Upper lobe of left lung (tissue), 6 donors: ENCODE measurements at regions not wholly inside any gene's neighbourhood (a gene's known extent, or its start where the extent isn't known, plus 50 kb on each side); places are given as distances from the start of the nearest gene placed in this dataset.

Experiments
- ATAC-seq, 2 donors: fragments of 200-7000 bp; cut with Tn5 transposase; one replicate each; pipeline ENCODE4 v1.9.1; 2022; ENCODE audit warnings: mild to moderate bottlenecking in 2 of 2, moderate library complexity in 2 of 2; ENCODE audit not compliant: low FRiP score in 2 of 2
- DNase-seq, 2 donors: peaks; one replicate each; pipeline ENCODE4 v3.0.0-alpha.2; 2019 to 2020
- H3K27ac ChIP-seq, 4 donors: fragments of 200-600 bp; sonication (generic); one replicate each; pipeline ENCODE4 v1.5.1; 2016 to 2019
- H3K27me3 ChIP-seq, 4 donors: fragments of 200-600 bp; sonication (generic); one replicate each; pipeline ENCODE4 v1.5.1; 2017 to 2019
- H3K36me3 ChIP-seq, 4 donors: fragments of 200-600 bp; sonication (generic); one replicate each; pipeline ENCODE4 v1.5.1; 2016 to 2019
- H3K4me1 ChIP-seq, 4 donors: fragments of 200-600 bp; sonication (generic); one replicate each; pipeline ENCODE4 v1.5.1; 2018 to 2019
- H3K4me3 ChIP-seq, 4 donors: fragments of 200-600 bp; sonication (generic); one replicate each; pipeline ENCODE4 v1.5.1; 2017 to 2019; ENCODE audit warnings: mild to moderate bottlenecking in 2 of 4, moderate library complexity in 1 of 4
- H3K9me3 ChIP-seq, 4 donors: fragments of 200-600 bp; sonication (generic); one replicate each; pipeline ENCODE4 v1.5.1; 2018 to 2019
- CTCF ChIP-seq, 6 experiments: fragments of 450-650 bp in 4 of 6; fragments of 200-600 bp in 2 of 6; sonication (generic) in 2 of 6; IDR thresholded peaks; one replicate each; pipeline ENCODE4 v1.5.1; 2016 to 2019; ENCODE audit warnings: antibody characterized with exemption in 6 of 6
- EP300 ChIP-seq, 4 donors: sonication (generic); formaldehyde crosslinking; IDR thresholded peaks; one replicate each; pipeline ENCODE4 v1.5.1; 2017; ENCODE audit warnings: antibody characterized with exemption in 4 of 4, control low read depth in 2 of 4
- POLR2A ChIP-seq, 4 donors: fragments of 450-650 bp; IDR thresholded peaks; one replicate each; pipeline ENCODE4 v1.5.1; 2016 to 2017; ENCODE audit warnings: antibody characterized with exemption in 4 of 4, mild to moderate bottlenecking in 2 of 4
- POLR2AphosphoS5 ChIP-seq, 2 donors: sonication (generic); formaldehyde crosslinking; IDR thresholded peaks; one replicate each; pipeline ENCODE4 v1.5.1; 2017; ENCODE audit warnings: antibody characterized with exemption in 2 of 2
- WGBS, 2 donors: methylation state at CpG; one replicate each; pipeline ENCODE4 v1.1.5; 2017 to 2018; 5-methylcytosine and 5-hydroxymethylcytosine counted together
- donor health status: DM: no; HTN: no; CAD: no; lungs with moderate emphysema.
- donor health status: DM: no; HTN: yes; CAD: no; lungs with severe emphysema.

- no peak overlapping the region for H3K27ac ChIP-seq
- H3K27me3 ChIP-seq, result no peaks in the 10 kb centered on the region
- ATAC-seq, result no peak
- H3K36me3 ChIP-seq, result no peaks in the 10 kb centered on the region
- peaks cover 4 to 10% (median 7%) of the 10 kb centered on the region in 4 donors for H3K4me1 ChIP-seq
- 95 to 96% methylated on average over 3 of the region's 3 CpGs for WGBS, 2 donors
- DNase-seq, result no peak
- TF ChIP-seq POLR2A (IDR thresholded peaks at IDR 0.05), result no peak
- no peak for TF ChIP-seq EP300 (IDR thresholded peaks at IDR 0.05)
- TF ChIP-seq CTCF (IDR thresholded peaks at IDR 0.05), result no peak
- no peak for TF ChIP-seq POLR2AphosphoS5 (IDR thresholded peaks at IDR 0.05)
- H3K9me3 ChIP-seq, result no peaks in the 10 kb centered on the region
- no peak overlapping the region for H3K4me3 ChIP-seq
These were observed 262.6 kb upstream of the TPM1 start for GRCh38 chr15:62779899-62780298.

DNA sequence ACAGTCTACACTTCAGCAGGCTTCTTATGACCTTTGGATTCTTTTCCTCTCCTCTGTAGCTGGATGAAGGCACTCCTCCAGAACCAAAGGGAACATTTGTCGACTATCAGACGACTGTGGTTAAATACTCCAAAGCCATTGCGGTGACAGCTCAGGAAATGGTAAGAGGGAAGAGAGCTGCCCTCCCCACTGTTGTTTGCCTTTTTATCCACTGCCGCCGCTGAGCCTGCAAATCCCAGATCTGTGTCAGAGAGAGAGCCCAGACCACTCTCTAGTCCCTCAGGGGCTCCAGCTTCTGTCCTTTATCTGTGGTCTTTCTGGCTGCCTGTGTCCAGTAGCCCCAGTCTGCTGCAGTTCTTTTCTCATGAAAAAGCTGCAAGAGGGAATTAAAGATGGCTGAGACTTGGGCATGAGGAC is 261.5 kb upstream of the TPM1 start:
- DNase-seq, result no peak
- TF ChIP-seq CTCF (IDR thresholded peaks at IDR 0.05) (no peak), POLR2AphosphoS5 (IDR thresholded peaks at IDR 0.05) (no peak), POLR2A (IDR thresholded peaks at IDR 0.05) (no peak), EP300 (IDR thresholded peaks at IDR 0.05) (no peak)
- Histone ChIP-seq H3K4me1 (peaks cover 4 to 10% (median 7%) of the 10 kb centered on the region in 4 donors), H3K4me3 (no peak overlapping the region), H3K27ac (no peak overlapping the region), H3K36me3 (no peaks in the 10 kb centered on the region), H3K9me3 (no peaks in the 10 kb centered on the region), H3K27me3 (no peaks in the 10 kb centered on the region)
- 22 to 25% methylated on average over 5 of the region's 5 CpGs for WGBS, 2 donors
- ATAC-seq, result no peak

GRCh38 chr15:62782071-62782841 is 260.3 kb upstream of the TPM1 start:
- H3K27ac ChIP-seq, result no peak overlapping the region
- 36 to 54% methylated on average over 11 of the region's 11 CpGs for WGBS, 2 donors

DNA sequence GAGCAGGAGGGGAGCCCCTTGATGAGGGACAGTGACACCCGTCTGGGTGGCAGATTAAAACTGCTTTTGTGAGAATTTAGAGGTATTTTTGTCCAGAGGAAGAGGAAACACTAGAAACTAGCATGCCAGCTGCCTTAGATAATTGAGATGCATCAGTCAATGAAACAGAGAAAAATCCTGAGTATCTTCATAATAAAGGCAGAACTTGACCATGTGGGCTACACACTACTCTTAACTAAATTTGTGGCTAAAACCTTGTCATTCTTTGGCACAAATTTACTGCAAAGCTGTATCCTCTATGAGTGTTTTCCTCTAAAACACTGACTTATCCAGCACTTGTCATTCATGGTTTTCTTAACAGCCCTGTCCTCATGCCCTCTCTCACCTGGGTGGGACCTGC is 259.7 kb upstream of the TPM1 start:
- Histone ChIP-seq H3K9me3 (no peaks in the 10 kb centered on the region), H3K27me3 (no peaks in the 10 kb centered on the region), H3K27ac (no peak overlapping the region), H3K36me3 (no peaks in the 10 kb centered on the region), H3K4me3 (no peak overlapping the region), H3K4me1 (peaks cover 4 to 10% (median 7%) of the 10 kb centered on the region in 4 donors)
- WGBS, 2 donors, result 80 to 93% methylated on average over 1 of the region's 1 CpG
- DNase-seq, result no peak
- TF ChIP-seq EP300 (IDR thresholded peaks at IDR 0.05) (no peak), POLR2A (IDR thresholded peaks at IDR 0.05) (no peak), POLR2AphosphoS5 (IDR thresholded peaks at IDR 0.05) (no peak), CTCF (IDR thresholded peaks at IDR 0.05) (no peak)
- ATAC-seq, result no peak

More at GRCh38 chr15:62782071-62782841, 260.3 kb upstream of the TPM1 start:
- DNase-seq (peak in 1 of 2 donors; percentile 67), ATAC-seq (peak; percentile 86 to 89)
- no peak overlapping the region for H3K4me3 ChIP-seq
- no peaks in the 10 kb centered on the region for H3K27me3 ChIP-seq
- H3K36me3 ChIP-seq, result no peaks in the 10 kb centered on the region
- peaks cover 4 to 10% (median 7%) of the 10 kb centered on the region in 4 donors for H3K4me1 ChIP-seq
- H3K9me3 ChIP-seq, result no peaks in the 10 kb centered on the region
- TF ChIP-seq POLR2AphosphoS5 (IDR thresholded peaks at IDR 0.05) (no peak), CTCF (IDR thresholded peaks at IDR 0.05) (peak; percentile 28 to 76 (median 58)), POLR2A (IDR thresholded peaks at IDR 0.05) (no peak)
